ENCODE measurements at regions not wholly inside any gene's neighbourhood (a gene's known extent, or its start where the extent isn't known, plus 50 kb on each side); places are given as distances from the start of the nearest gene placed in this dataset.

DNA sequence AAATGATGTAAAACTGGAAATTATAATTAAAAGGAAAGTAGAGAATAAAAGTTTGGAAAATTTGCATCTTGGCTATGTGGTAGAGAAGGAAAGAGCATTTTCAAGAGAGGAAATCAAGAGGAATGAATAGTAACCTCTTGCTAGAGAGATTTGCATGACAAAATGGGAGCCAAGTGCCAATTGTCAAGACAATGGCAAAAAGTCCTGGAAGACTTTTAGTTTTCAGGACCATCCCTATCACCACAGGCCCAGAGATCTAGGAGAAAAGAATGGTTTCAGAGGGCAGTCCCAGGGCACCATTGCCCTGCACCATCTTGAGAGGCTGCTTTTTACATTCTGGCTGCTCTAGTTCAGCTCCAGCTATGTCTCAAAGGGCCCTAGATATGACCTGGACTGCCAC is 1427.6 kb downstream of the ZPLD1 start:
- TF ChIP-seq, protein P1, sequence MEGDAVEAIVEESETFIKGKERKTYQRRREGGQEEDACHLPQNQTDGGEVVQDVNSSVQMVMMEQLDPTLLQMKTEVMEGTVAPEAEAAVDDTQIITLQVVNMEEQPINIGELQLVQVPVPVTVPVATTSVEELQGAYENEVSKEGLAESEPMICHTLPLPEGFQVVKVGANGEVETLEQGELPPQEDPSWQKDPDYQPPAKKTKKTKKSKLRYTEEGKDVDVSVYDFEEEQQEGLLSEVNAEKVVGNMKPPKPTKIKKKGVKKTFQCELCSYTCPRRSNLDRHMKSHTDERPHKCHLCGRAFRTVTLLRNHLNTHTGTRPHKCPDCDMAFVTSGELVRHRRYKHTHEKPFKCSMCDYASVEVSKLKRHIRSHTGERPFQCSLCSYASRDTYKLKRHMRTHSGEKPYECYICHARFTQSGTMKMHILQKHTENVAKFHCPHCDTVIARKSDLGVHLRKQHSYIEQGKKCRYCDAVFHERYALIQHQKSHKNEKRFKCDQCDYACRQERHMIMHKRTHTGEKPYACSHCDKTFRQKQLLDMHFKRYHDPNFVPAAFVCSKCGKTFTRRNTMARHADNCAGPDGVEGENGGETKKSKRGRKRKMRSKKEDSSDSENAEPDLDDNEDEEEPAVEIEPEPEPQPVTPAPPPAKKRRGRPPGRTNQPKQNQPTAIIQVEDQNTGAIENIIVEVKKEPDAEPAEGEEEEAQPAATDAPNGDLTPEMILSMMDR (IDR thresholded peaks at IDR 0.05; ENCODE audit: poor library complexity): no peak
- no peak for TF ChIP-seq EZH2 (IDR thresholded peaks at IDR 0.05; ENCODE audit: borderline replicate concordance)
- no peak for TF ChIP-seq EZH2phosphoT487 (IDR thresholded peaks at IDR 0.05; ENCODE audit: low read depth, severe bottlenecking, unreplicated experiment)
